Pancreas (tissue), 10 donors: ENCODE measurements at regions not wholly inside any gene's neighbourhood (a gene's known extent, or its start where the extent isn't known, plus 50 kb on each side); places are given as distances from the start of the nearest gene placed in this dataset.

Experiments used
- ATAC-seq, 4 donors: fragments of 200-7000 bp; cut with Tn5 transposase; one replicate each; pipeline versions ENCODE4 v1.8.0 to v1.9.1; 2020; ENCODE audit warnings: mild to moderate bottlenecking in 4 of 4, moderate library complexity in 4 of 4
- DNase-seq, 6 donors: peaks; one replicate each; pipeline ENCODE4 v3.0.0-alpha.2; 2020
- FAIRE-seq: peaks from 2 replicates; lab custom pipeline; 2012; peaks lifted over from hg19 to GRCh38; lab: Jason Lieb, UNC
- H3K27ac ChIP-seq, 4 donors: fragments of 200-600 bp; sonication (generic); 1 replicate in 3 of 4; 2 replicates in 1 of 4; pipeline versions ENCODE4 v1.5.0 to v1.8.0; 2020
- H3K27me3 ChIP-seq, 4 donors: fragments of 200-600 bp; one replicate each; pipeline ENCODE4 v1.8.0; 2021
- H3K36me3 ChIP-seq, 3 donors: fragments of 200-600 bp; sonication (generic) in 1 of 3; one replicate each; pipeline versions ENCODE4 v1.5.0 to v1.8.0; 2020 to 2021
- H3K4me1 ChIP-seq, 3 donors: fragments of 200-600 bp; one replicate each; pipeline ENCODE4 v1.8.0; 2021
- H3K4me3 ChIP-seq, 4 donors: fragments of 200-600 bp; sonication (generic) in 2 of 4; one replicate each; pipeline versions ENCODE4 v1.5.0 to v1.8.0; 2020 to 2021
- H3K9me3 ChIP-seq, 4 donors: fragments of 200-600 bp; one replicate each; pipeline ENCODE4 v1.8.0; 2021
- CTCF ChIP-seq, 4 donors: fragments of 200-600 bp; sonication (generic) in 3 of 4; IDR thresholded peaks; one replicate each; pipeline versions ENCODE4 v1.5.0 to v1.8.0; 2021; ENCODE audit warnings: antibody characterized with exemption in 4 of 4
- WGBS, 2 donors: extraction: QIAGEN DNeasy Blood & Tissue Kit; methylation state at CpG; one replicate each; pipeline ENCODE4 v1.1.7; 2013; 5-methylcytosine and 5-hydroxymethylcytosine counted together
- intact Hi-C, 3 donors: fragments of 100-400 bp; cut with DNase I; formaldehyde crosslinking; loops; one replicate each; pipeline versions ENCODE4 v1.11.1 to v1.14.2; 2022
- donor health status: healthy with polysubstance abuse.
- donor health status: DM: no; HTN: no; CAD: no; lungs with moderate emphysema.
- donor health status: DM: no; HTN: no; CAD: no.
- donor health status: control.
- donor health status: control.
- donor health status: Bipolar disorder and iron deficiency.
- donor health status: DM: yes; HTN: yes; CAD: no.
- donor health status: DM: no; HTN: no; CAD: no.
- donor health status: DM: no; HTN: no; CAD: no.
- donor health status: DM: yes; HTN: yes; CAD: no.

- intact Hi-C loops = no loop called here
- no peaks in the 10 kb centered on the region for H3K9me3 ChIP-seq
- H3K4me3 ChIP-seq = no peak overlapping the region
- H3K27me3 ChIP-seq = no peaks in the 10 kb centered on the region
- WGBS, 2 donors = 74 to 83% methylated on average over 2 of the region's 2 CpGs
- ATAC-seq (no peak), DNase-seq (no peak), FAIRE-seq (no peak)
- no peak for TF ChIP-seq CTCF (IDR thresholded peaks at IDR 0.05)
- no peaks in the 10 kb centered on the region for H3K4me1 ChIP-seq
- no peaks in the 10 kb centered on the region for H3K36me3 ChIP-seq
- H3K27ac ChIP-seq = no peak overlapping the region
Observed at GRCh38 chr2:59727121-59727590, 826.3 kb downstream of the BCL11A start.

GRCh38 chr2:59726228-59727120, 827.0 kb downstream of the BCL11A start:
- WGBS, 2 donors = 59 to 63% methylated on average over 9 of the region's 9 CpGs
- H3K27ac ChIP-seq = no peak overlapping the region
- no peaks in the 10 kb centered on the region for H3K27me3 ChIP-seq
- intact Hi-C loops = no loop called here
- no peaks in the 10 kb centered on the region for H3K9me3 ChIP-seq
- no peak for TF ChIP-seq CTCF (IDR thresholded peaks at IDR 0.05)
- no peak for FAIRE-seq
- H3K4me1 ChIP-seq = no peaks in the 10 kb centered on the region
- no peak for ATAC-seq
- DNase-seq = no peak
- no peaks in the 10 kb centered on the region for H3K36me3 ChIP-seq
- H3K4me3 ChIP-seq = no peak overlapping the region

- no peak for DNase-seq
- 78 to 87% methylated on average over 3 of the region's 3 CpGs for WGBS, 2 donors
- no peak overlapping the region for H3K4me3 ChIP-seq
- H3K27me3 ChIP-seq = no peaks in the 10 kb centered on the region
- intact Hi-C loops = no loop called here
- no peaks in the 10 kb centered on the region for H3K4me1 ChIP-seq
- TF ChIP-seq CTCF (IDR thresholded peaks at IDR 0.05) = no peak
- no peak for FAIRE-seq
- H3K27ac ChIP-seq = no peak overlapping the region
- no peaks in the 10 kb centered on the region for H3K9me3 ChIP-seq
- H3K36me3 ChIP-seq = no peaks in the 10 kb centered on the region
- no peak for ATAC-seq
Observed at GRCh38 chr2:59724746-59725145, 828.7 kb downstream of the BCL11A start.

- no peaks in the 10 kb centered on the region for H3K36me3 ChIP-seq
- no peaks in the 10 kb centered on the region for H3K27me3 ChIP-seq
- intact Hi-C loops = no loop called here
- no peak overlapping the region for H3K27ac ChIP-seq
- no peaks in the 10 kb centered on the region for H3K9me3 ChIP-seq
- no peak for TF ChIP-seq CTCF (IDR thresholded peaks at IDR 0.05)
- DNase-seq (no peak), ATAC-seq (no peak), FAIRE-seq (no peak)
- 87 to 89% methylated on average over 4 of the region's 4 CpGs for WGBS, 2 donors
- no peak overlapping the region for H3K4me3 ChIP-seq
- H3K4me1 ChIP-seq = no peaks in the 10 kb centered on the region
Observed at GRCh38 chr2:59720296-59720866, 833.1 kb downstream of the BCL11A start.

- Histone ChIP-seq H3K4me1 (no peaks in the 10 kb centered on the region), H3K27ac (no peak overlapping the region), H3K27me3 (no peaks in the 10 kb centered on the region), H3K9me3 (no peaks in the 10 kb centered on the region), H3K36me3 (no peaks in the 10 kb centered on the region), H3K4me3 (no peak overlapping the region)
- TF ChIP-seq CTCF (IDR thresholded peaks at IDR 0.05) = no peak
- intact Hi-C loops = no loop called here
- DNase-seq (no peak), FAIRE-seq (no peak), ATAC-seq (no peak)
- WGBS, 2 donors = 72 to 76% methylated on average over 3 of the region's 3 CpGs
Observed at GRCh38 chr2:59713577-59713976, 839.9 kb downstream of the BCL11A start.
